ENCODE measurements at regions not wholly inside any gene's neighbourhood (a gene's known extent, or its start where the extent isn't known, plus 50 kb on each side); places are given as distances from the start of the nearest gene placed in this dataset.

GRCh38 chr1:199776768-199777497, 250.6 kb upstream of the NR5A2 start:
- DNase-seq: no peak

DNA sequence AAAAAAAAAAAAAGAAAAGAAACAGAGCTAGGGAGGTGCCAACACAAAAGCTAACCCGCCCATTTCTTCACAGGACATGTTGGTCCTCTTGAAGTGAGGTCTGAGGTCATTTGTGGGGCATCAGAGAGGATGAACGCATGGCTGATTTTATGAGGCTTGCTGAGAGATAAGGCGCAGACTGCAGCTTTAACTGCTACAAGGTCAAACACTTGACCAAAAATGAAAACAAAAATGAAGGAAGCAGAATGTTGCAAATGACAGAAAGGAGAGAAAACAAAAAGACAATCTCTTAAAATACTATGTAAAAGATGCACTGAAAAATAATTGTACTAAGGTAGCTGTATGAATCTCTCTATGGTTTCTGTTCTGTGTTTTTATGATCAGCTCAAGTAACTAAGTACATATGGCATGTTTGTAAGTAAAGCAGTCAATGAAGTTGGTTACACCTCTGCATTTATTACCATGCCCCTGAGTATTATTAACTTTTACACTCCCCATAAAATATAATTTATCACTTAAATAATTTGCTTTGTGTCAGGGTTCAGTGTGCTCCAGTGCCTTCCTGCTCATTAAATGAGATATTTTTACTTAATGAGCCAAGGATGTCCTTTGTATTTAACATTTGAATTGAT, 249.1 kb upstream of the NR5A2 start:
- DNase-seq: no peak

DNA sequence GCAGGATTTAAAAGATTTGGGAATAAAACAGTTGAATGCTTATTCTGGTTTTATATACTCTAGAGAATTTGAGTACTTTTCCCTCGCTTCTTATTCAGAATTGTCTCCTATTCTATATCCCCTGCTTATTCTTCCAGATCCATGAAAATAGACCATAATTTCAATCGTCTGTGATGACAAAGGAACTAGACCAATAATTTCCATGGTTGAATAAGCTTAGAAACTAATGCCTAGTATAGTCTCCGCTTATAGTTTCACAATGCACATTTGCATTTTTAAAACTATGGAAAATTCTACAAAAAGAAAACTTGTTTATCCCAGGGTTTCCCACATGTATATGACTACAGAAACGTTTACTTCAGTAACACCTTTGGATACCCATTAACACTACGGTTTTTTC, 247.4 kb upstream of the NR5A2 start:
- no peak for DNase-seq

DNA sequence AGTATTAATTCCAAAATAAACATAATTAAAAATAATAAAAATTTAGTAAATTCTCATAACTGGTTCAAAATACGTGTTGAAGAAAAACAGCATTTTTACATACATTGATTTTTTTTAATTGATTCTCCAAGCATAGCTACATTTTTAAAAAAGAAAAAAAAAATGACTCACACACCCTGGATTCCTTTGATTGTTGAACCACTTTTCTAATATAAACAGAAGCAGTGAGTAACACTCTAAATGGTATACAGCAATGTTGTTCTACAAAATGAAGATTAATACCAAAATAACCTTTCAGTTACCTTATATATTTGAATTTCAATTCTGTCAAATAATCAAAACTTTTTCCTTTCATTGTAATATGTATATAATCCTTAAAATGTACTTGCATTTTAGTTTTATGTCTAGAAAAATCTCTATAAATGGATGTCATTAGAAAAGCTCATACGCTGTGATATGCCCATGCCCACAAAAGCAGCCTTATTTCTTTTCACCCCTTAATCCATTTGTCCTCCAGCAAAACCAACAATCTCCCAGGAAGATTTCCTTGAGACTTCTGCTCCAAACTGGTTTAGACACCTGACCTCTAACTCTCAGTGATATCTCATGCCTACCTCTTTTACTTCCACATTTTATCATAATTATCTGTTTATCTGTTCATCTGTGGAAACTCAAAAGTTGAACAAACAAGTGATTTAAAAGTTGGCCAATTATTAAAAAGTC, 246.4 kb upstream of the NR5A2 start:
- DNase-seq: no peak

GRCh38 chr1:199784138-199784895, 243.2 kb upstream of the NR5A2 start:
- DNase-seq: no peak

- no peak for DNase-seq
Observed at GRCh38 chr1:199786695-199787094, 240.8 kb upstream of the NR5A2 start.

GRCh38 chr1:199789141-199789540, 238.4 kb upstream of the NR5A2 start:
- DNase-seq: no peak

GRCh38 chr1:199791495-199791894, 236.0 kb upstream of the NR5A2 start:
- no peak for DNase-seq

GRCh38 chr1:199792874-199793273, 234.6 kb upstream of the NR5A2 start:
- DNase-seq: no peak

DNA sequence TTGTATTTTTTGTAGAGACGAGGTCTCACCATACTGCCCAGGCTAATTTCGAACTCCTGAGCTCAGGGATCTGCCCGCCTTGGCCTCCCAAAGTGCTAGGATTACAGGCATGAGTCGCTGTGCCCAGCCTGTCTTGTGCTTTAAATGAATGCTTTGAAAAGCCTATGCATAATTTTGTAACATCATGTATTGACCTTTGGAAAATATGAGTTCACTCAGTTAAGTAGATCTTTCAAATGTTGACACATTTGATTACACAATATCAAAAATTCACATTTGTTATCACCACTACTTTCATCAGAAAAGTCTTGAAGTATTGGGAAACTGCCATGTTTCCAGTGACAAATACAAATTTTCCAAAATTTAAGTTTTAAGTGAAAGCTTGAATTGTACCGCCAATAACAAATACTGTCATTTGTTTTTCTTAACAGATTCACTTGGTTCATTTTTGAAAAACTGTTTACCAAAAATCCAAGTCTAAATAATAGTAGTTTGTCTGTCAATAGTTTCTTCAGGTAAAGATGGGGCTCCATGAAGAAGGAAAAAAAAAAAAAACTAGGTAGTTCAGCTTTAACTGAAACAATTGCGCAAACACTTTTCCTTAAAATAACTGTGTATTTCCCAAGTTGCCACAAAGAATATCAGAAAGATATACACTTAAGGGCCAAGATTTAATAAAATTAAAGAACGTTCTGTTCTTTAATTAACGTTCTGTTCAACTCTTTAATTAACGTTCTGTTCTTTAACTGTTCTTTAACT, 233.2 kb upstream of the NR5A2 start:
- no peak for DNase-seq

DNA sequence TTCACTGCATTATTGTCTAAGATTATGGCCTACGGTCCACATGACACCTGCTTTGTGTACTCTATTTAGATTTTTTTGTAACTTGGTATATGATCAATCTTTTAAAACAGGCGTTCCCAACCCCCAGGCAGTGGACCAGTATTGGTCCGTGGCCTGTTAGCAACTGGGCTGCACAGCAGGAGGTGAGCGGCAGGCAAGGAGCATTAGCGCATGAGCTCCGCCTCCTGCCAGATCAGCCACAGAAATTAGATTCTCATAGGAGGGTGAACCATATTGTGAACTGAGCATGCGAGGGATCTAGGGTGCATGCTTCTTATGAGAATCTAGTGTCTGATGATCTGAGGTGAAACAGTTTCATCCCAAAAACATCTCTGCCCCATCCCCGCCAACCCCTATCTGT, 228.4 kb upstream of the NR5A2 start:
- no peak for DNase-seq

- no peak for DNase-seq
Observed at GRCh38 chr1:199804526-199804925, 223.0 kb upstream of the NR5A2 start.

DNA sequence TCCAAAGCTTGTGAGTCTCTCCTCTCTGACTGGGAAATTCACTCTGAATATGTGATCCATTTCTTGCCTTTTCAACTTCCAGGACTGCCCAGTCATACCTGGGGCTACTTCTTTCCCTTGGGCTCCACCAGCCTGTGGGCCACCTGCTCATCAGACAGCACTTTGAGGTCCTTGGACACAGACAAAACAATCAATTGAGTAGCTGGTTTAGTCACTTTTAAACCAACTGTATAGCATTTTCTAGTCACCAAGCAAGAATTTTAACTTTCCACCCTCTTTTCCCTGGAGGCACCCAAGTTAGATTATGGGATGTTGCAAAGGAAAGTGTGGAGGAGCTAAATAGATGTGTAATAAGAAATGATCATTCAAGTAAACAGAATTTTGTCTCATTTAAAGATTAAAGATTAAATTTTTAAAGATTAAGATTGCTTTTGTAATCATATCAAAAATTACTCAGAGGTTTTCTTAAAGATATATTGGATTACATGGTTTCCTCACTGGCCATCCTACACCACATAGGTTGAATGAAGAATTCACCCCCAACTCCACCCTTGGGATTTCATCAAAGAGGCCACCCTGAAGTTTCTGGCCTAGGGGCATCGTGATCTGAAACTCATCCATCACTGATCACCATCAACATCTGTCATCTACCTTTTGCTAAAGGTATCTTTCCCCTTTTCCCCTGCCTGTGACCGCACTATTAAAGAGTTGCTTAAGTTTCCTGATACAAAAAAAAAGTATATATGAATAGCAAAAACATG, 219.2 kb upstream of the NR5A2 start:
- DNase-seq: no peak

GRCh38 chr1:199809311-199809710, 218.2 kb upstream of the NR5A2 start:
- DNase-seq: no peak

DNA sequence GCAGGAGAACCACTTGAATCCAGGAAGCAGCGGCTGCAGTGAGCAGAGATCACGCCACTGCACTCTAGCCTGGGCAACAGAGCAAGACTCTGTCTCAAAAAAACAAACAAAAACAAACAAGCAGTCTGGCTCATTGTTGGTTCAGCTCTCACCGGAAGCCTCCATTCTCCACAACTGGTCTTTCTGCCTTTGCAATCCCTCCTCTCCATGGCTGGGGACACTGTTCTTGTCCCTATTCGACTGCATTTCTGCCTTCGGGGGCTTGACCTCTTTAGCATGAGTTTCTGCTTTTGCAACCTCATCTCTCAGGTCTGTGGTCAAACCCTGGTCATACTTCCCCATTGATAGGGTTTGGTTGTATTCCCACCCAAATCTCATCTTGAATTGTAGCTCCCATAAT, 216.3 kb upstream of the NR5A2 start:
- no peak for DNase-seq

DNA sequence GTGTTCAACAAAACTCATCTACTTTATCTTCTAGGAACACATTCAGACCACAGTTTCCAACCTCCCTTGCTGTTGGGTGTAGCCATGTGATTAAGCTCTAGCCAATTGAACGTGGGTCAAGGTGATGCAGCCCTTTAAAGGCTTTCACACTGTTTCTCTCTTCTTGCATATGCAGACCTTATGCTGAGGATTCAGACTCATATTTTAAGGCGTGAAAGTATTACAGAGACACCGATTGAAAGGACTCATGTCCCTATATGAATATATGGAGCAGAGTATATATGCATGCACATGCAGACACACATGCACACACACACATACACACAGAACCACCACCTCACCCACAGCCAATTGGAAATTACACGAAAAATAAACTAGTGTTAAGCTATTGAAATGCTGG, 214.3 kb upstream of the NR5A2 start:
- DNase-seq: no peak

DNA sequence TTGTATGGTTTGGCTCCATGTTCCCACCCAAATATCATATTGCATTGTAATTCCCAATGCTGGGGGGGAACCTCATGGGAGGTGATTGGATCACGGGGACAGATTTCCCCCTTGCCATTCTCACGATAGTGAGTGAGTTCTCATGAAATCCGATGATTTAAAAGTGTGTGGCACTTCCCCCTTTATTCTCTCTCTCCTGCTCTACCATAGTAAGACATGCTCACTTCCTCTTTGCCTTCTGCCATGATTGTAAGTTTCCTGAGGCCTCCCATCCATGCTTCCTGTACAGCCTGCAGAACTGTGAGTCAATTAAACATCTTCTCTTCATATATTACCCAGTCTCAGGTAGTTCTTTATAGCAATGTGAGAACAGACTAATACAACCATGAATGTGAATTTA, 211.6 kb upstream of the NR5A2 start:
- DNase-seq: no peak

- DNase-seq: no peak
Observed at GRCh38 chr1:199817266-199817665, 210.2 kb upstream of the NR5A2 start.

DNA sequence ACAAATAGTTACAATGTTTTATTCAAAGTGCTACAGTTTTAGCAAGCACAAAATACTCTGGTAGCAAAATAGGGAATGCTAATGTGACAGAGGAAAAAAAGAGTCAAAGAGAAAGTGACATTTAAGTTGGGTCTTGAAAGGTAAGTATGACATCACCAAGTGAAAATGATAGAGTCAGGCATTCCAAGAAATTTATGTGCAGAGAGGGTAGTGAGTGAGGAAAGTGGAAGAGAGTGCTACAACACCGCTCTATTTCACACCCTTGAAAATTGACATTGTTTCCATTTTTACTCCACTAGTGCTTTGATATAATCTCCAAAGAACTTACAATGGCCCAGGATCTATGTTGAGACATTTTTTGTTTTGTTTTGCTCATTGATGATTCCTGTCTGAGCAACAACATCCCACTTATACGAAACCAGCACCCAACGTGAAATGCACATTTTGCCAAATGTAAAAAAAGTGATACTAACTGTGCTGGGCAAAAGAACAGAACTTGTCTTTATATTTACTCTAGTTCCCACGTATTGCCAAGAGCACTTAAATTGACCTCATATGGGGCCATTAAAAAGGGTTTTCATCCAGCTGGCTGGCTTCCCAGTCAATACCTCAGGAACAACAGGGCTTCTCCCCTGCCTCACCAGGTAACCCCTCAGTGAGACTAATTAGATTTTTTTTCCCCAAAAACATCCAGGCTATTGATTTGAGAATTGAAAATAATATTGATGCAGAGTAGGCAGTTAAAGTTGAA, 206.3 kb upstream of the NR5A2 start:
- no peak for DNase-seq

- DNase-seq: no peak
Observed at GRCh38 chr1:199832451-199832850, 195.1 kb upstream of the NR5A2 start.
